Left forelimb (tissue), 1 donor: ENCODE measurements at regions not wholly inside any gene's neighbourhood (a gene's known extent, or its start where the extent isn't known, plus 50 kb on each side); places are given as distances from the start of the nearest gene placed in this dataset.
A peak's percentile ranks its signal among the peaks of the same experiment; 100 is the strongest.
"Not testable (repeated sequence)": the region's sequence is repeated elsewhere in the genome, so short reads cannot be mapped to it uniquely, and the experiment has no call there.

Experiments used
- DNase-seq: peaks from one replicate; pipeline ENCODE4 v3.0.0-alpha.2; 2018; ENCODE audit warnings: low spot score

DNA sequence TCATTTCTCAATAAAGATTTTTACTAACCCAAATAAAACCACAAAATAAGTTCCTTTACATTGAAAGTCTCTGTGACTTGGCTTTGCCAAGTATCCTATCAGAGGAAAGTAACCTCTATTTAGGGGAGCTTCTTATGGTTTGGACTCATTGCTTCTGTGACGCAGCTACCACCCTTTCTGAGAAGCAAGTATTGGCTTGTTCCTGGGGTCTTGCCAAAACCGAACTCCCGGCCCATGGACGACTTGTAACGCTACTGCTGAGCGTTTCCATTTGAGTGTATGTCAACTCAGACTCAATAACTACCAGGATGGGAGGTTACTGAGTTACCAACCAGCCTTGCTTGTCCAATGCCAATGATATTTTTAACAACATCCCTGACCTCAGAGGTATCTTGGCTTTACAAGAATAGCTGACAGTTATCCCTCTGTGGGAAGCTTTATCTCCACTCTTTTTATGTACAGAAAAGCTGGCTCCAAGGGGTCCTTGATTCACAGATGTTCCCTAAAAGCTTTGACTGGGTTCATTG is 911.9 kb downstream of the TTLL7 start:
- DNase-seq: no peak

- DNase-seq: no peak
Measured at GRCh38 chr1:83086346-83086745, 912.6 kb downstream of the TTLL7 start.

- DNase-seq: no peak
Measured at GRCh38 chr1:83083589-83084224, 915.2 kb downstream of the TTLL7 start.

DNA sequence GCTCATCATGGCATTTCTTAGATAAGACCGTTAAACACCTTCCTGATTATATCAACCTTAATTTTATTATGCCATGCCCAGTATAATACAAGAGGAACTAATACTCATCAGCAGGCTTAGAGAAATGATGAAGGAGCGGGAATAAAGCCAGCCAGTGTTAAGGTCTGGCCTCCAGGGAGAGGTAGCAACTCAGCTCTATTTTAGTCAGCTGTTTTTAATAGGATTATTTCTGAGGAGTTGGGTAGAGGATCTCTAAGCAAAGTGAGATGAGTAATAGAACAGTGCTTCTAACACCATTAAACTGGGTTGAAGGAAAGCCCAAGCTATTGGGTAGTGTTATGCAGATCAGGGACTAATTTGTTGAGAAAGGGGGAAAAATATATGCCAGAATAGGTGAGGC is 921.5 kb downstream of the TTLL7 start:
- no peak for DNase-seq

DNA sequence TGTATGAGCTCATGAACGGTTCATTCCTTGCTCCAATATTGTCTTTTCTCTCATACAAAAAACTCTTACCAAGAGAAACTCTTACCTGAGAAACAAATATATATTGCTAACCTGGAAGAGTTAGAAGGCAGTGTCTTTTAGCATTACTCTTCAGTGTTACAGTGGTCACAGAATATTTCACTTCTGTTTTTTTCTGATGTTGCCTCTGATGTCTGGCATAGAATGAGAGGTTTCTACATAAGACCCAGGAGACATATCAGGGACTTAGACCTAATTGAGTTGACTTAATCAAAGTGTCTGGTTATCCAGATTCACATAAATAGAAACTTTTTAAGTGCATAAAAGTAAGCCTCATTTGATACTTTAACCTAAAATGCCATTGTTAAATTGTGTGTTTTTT is 923.8 kb downstream of the TTLL7 start:
- no peak for DNase-seq

GRCh38 chr1:83067954-83068353 is 931.0 kb downstream of the TTLL7 start:
- DNase-seq: no peak

DNA sequence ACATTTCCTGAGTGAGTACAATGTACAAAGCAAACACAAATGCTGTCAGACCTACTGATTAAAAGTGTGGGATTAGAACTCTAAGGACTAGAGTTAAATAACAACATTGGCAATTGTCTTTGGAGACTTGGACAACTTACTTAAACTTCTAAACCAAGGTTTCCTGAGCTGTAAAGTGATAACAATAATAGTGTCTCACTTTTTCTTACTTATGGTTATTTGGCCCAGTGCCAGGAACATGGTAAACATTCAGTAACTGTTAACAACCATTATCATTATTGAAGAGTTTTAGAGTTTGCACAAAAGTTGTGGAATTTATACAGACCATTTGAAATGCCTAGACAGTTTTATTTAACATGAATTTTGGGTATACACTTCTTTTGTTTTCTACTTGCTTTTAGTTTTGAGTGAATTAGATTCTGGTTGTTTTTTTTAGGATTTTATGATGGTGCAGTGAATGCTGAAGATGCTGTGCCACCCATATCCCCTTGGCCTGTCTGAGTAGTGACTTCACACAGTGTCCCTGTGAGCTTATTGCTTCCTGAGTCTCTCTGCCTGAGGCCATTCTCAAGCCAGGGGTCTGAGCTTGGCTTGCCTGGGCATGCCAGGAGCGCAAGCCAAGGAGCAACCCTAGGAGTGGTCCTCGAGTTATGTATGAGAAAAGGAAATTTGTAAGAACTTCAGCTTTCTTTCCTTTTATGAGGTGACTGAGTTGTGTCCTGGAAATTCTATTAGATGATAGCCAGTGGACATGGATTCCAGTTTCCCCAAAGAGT is 932.8 kb downstream of the TTLL7 start:
- DNase-seq: no peak

DNA sequence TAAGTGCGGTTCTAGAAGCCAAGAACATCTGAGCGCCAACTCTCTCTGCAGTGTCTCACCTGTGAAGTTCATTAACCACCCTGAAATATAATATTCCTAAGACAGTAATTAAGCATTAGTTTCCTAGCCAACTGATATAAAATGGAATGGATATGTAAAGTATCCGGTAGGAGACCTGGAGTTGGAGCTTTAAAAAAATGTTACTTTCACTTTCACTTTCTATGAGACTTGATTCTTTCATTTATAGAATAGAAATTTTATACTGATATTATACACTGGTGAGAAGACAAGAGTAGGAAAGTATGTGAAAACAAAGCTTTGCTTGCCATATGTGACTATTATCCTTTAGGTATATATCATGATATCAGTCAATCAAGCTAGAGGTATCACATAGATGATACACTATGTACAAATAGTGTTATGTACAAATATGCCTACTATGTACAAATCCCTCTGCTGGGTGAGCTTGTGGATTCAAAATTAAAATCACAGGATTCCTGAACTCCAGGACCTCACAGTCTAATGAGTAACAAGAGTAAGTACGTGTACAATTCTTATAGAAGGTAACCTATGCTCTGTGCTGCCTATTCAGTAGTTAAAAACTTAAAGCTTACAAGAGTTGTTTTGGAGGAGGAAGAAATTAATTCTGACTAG is 934.2 kb downstream of the TTLL7 start:
- DNase-seq: no peak

DNA sequence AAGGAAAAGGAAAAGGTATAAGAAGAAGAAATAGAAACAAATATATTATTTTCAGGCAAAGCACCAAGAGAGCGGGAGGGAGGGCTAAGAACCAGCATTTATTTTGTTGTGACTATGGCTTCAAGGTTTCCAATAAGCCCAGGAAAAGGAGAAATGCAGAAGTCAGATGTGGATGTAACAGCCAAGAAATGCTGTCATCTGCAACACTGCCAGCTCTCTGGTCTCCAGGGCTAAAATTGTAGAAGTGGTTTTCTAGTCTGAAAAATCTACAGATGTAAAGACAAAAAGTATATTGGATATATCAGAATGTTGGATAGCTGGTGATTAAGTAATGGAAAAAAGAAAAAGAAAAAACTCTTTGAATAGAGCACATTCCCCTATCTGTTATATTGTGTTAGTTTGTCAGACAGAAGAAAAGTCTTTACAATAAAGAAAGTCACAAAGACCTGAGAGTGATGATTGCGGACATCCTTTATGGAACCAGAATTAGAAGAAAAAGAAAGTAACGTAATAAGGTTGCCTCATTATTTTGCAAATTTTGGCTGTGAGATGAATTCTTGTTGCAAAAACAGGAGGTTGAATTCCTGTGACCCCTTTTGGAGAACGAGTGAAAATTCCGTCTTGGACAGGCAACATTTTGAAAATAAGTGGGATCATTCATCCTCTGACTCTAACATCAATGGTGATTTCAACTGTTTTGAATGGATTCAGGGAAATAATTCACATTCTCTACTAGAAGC is 938.1 kb downstream of the TTLL7 start:
- DNase-seq: peak; percentile 75

DNA sequence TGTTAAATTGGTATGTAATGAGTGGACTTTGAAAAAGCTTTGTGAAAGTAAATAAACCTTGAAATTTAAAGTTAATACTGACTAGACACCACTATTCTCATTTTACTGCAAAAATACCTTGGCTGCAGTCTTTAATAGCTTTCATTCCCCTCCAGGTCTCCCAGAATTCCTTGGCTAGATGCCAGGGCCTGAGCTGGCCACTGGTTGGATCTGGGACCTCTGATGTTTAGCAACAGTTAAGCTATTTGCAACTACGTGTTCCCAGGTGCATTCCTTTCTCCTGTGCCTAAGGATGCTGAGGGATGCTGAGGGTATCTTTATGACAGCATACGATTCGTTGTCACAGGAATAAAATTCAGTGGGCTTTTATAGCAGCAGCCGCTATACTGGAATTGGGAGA is 938.7 kb downstream of the TTLL7 start:
- no peak for DNase-seq

GRCh38 chr1:83058327-83058726 is 940.6 kb downstream of the TTLL7 start:
- no peak for DNase-seq

DNA sequence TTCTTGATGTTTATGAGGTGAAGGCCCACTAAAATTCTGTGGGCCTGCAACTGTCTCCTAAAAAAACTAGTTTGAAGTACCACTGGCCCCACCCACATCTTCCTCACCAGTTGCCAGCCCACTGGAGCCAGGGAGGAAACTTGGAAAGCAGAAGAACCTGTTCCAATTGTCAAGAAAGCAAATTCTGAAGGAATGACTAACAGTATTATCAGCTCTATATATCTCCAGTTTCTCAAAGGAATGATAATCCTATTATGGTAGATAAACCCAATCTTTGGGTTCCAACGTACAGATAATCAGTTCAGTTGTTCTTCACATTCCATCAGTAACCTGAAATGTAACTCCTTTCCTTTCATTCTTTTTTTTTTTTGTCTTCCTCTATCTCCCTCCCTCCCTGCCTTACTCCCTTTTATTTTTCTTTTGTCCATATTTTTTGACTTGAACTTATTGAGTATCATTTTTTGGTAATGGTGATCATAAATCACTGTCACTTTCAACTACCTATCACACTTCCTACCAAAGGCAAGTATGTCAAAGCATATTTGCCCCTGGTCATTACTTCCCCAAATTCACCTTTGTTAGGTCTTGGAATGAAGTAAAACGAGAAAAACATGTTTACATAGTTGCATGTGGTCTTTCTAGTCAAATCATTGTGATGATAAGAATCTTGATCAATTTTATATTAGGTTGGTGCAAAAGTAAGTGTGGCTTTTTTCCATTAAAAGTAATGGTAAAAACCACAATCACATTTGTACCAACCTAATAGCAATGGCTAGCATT is 943.4 kb downstream of the TTLL7 start:
- no peak for DNase-seq

GRCh38 chr1:83053446-83053845 is 945.5 kb downstream of the TTLL7 start:
- no peak for DNase-seq

DNA sequence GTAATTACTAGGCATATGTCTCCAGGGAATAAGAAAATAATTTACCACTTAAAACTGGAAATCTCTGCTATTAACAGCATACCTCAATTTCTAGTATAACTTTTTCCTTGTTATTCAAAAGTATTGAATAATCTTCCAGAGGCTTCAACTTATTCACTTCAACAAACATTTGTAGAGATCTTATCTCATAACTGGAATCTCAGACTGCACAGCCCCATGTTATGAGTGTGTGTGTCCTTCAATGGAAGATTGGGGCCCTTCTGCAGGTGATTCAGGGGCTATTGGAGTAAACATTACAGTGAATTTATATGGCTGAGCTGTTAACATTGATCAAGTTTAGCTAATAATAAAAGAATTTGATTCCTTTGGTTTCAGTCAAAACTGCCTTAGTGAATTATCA is 946.1 kb downstream of the TTLL7 start:
- DNase-seq: no peak

DNA sequence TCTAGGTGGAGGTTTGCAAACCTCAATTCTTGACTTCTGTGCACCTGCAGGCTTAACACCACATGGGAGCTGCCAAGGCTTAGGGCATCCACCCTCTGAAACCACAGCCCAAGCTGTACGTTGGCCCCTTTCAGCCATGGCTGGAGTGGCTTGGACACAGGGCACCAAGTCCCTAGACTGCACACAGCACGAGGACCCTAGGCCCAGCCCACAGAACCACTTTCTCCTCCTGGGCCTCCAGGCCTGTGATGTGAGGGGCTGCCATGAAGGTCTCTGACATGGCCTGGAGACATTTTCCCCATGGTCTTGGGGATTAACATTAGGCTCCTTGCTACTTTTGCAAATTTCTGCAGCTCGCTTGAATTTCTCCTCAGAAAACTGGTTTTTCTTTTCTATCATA is 947.9 kb downstream of the TTLL7 start:
- not testable (repeated sequence) for DNase-seq

- no peak for DNase-seq
Measured at GRCh38 chr1:83043244-83043643, 955.7 kb downstream of the TTLL7 start.

GRCh38 chr1:83039091-83039490 is 959.8 kb downstream of the TTLL7 start:
- not testable (repeated sequence) for DNase-seq

DNA sequence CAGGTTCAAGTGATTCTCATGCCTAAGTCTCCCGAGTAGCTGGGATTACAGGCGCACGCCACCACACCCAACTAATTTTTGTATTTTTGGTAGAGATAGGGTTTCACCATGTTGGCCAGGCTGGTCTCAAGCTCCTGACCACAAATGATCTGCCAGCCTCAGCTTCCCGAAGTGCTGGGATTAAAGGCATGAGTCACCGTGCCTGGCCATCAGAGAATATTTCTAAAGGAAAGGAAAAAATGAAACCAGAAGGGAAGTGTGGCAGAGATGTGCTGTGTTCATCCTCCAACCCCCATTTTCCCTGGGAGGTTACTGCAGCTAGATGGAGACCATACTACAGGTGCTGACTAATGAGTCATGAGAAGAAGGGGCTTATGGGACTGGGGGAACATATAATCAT is 964.1 kb downstream of the TTLL7 start:
- DNase-seq: no peak

- no peak for DNase-seq
Measured at GRCh38 chr1:83033682-83034081, 965.2 kb downstream of the TTLL7 start.

GRCh38 chr1:83029916-83030315 is 969.0 kb downstream of the TTLL7 start:
- no peak for DNase-seq

GRCh38 chr1:83029050-83029449 is 969.9 kb downstream of the TTLL7 start:
- no peak for DNase-seq

GRCh38 chr1:83028467-83028866 is 970.5 kb downstream of the TTLL7 start:
- DNase-seq: no peak
